K562 (cell line): ENCODE measurements at regions not wholly inside any gene's neighbourhood (a gene's known extent, or its start where the extent isn't known, plus 50 kb on each side); places are given as distances from the start of the nearest gene placed in this dataset.
A peak's percentile ranks its signal among the peaks of the same experiment; 100 is the strongest.

ENCODE experiments used
- CBFA2T3 ChIP-seq: fragments of 450-650 bp; IDR thresholded peaks from 2 replicates; pipeline ENCODE4 v1.6.1; 2017
- FOXA3 ChIP-seq, 2 experiments: fragments of 450-650 bp in 1 of 2; sonication (generic) in 1 of 2; formaldehyde crosslinking; IDR thresholded peaks in 1 of 2; conservative IDR thresholded peaks in 1 of 2; 2 replicates each; pipeline versions ENCODE4 v1.4.0 to v1.8.0; 2020 to 2022; ENCODE audit warnings: mild to moderate bottlenecking in 2 of 2, missing genetic modification reagents in 1 of 2
- MCM5 ChIP-seq: fragments of 450-650 bp; IDR thresholded peaks from 2 replicates; pipeline ENCODE4 v1.6.1; 2016; ENCODE audit warnings: low read depth
- RBM39 ChIP-seq: fragments of 200-400 bp; formaldehyde crosslinking; optimal IDR thresholded peaks from 2 replicates; pipeline ENCODE3; 2018; ENCODE audit warnings: low read depth, low read length
- SMC3 ChIP-seq: conservative IDR thresholded peaks from 2 replicates; pipeline ENCODE4 v1.6.1; 2011; ENCODE audit warnings: low read depth, low read length, improper control_type of control experiment; ENCODE audit not compliant: insufficient read depth
- SRSF1 ChIP-seq: fragments of 200-400 bp; formaldehyde crosslinking; IDR thresholded peaks from 2 replicates; pipeline ENCODE4 v1.6.1; 2017; ENCODE audit warnings: mild to moderate bottlenecking, low read depth, low read length, moderate library complexity
- TARDBP ChIP-seq: fragments of 450-650 bp; IDR thresholded peaks from 2 replicates; pipeline ENCODE4 v1.6.1; 2016
- TCFL5 ChIP-seq: fragments of 250-450 bp; sonication (Bioruptor Pico); conservative IDR thresholded peaks from 2 replicates; pipeline ENCODE4 v1.6.1; 2021; ENCODE audit warnings: mild to moderate bottlenecking, moderate library complexity, matching md5 sums
- ZNF12 ChIP-seq: sonication (generic); formaldehyde crosslinking; IDR thresholded peaks from 2 replicates; pipeline ENCODE4 v1.4.0; 2020; ENCODE audit warnings: mild to moderate bottlenecking, missing genetic modification reagents
- ZNF766 ChIP-seq: fragments of 200-800 bp; sonication (Bioruptor generic); conservative IDR thresholded peaks from 2 replicates; pipeline ENCODE4 v1.6.1; 2016; ENCODE audit warnings: missing genetic modification characterization, missing compliant biosample characterization
- TF ChIP-seq, protein P1 (sequence below): fragments of 200-800 bp; sonication (Bioruptor generic); IDR thresholded peaks from 2 replicates; pipeline ENCODE4 v1.6.1; 2016; ENCODE audit warnings: missing genetic modification characterization, missing compliant biosample characterization
- TF ChIP-seq, protein P2 (sequence below): fragments of 250-450 bp; sonication (Bioruptor Pico); IDR thresholded peaks from 2 replicates; pipeline ENCODE4 v1.8.0; 2021; ENCODE audit warnings: mild to moderate bottlenecking, moderate library complexity
- TF ChIP-seq, protein P3 (sequence below): fragments of 250-450 bp; sonication (Bioruptor Pico); IDR thresholded peaks from 2 replicates; pipeline ENCODE4 v1.8.0; 2021; ENCODE audit warnings: moderate library complexity, mild to moderate bottlenecking, inconsistent platforms
- TF ChIP-seq, protein P4 (sequence below), 3 experiments: fragments of 200-800 bp in 1 of 3; fragments of 250-450 bp in 1 of 3; fragments of 450-650 bp in 1 of 3; sonication (Bioruptor Pico) in 1 of 3; sonication (Bioruptor generic) in 1 of 3; formaldehyde crosslinking in 1 of 3; IDR thresholded peaks; 2 replicates each; pipeline versions ENCODE4 v1.6.1 to v1.8.0; 2016 to 2022; ENCODE audit warnings: mild to moderate bottlenecking in 2 of 3, missing genetic modification characterization in 2 of 3, missing compliant biosample characterization in 1 of 3, moderate library complexity in 1 of 3
- TF ChIP-seq, protein P5 (sequence below): IDR thresholded peaks from 2 replicates; pipeline ENCODE4 v1.6.1; 2011; ENCODE audit not compliant: insufficient read length; ENCODE audit errors: extremely low read depth

DNA sequence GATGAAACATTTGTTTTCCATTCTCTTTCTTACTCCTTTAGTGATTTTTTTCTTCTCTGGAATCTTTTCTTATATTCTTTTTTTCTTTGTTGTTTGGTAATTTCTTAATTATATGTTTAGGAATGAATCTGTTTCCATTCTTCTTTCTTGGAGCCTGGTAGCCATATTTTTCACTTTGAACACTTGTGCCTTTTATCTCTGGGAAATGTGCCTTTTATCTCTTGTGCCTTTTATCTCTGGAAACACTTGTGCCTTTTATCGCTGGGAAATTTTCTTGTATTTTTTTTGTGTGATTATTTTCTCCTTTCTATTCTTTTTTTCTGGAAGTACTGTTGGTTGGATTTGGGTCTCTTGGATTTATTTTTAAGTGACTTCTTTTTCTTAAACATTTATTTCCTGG, 118.2 kb downstream of the LEPR start (continued):
- TF ChIP-seq, protein P1, sequence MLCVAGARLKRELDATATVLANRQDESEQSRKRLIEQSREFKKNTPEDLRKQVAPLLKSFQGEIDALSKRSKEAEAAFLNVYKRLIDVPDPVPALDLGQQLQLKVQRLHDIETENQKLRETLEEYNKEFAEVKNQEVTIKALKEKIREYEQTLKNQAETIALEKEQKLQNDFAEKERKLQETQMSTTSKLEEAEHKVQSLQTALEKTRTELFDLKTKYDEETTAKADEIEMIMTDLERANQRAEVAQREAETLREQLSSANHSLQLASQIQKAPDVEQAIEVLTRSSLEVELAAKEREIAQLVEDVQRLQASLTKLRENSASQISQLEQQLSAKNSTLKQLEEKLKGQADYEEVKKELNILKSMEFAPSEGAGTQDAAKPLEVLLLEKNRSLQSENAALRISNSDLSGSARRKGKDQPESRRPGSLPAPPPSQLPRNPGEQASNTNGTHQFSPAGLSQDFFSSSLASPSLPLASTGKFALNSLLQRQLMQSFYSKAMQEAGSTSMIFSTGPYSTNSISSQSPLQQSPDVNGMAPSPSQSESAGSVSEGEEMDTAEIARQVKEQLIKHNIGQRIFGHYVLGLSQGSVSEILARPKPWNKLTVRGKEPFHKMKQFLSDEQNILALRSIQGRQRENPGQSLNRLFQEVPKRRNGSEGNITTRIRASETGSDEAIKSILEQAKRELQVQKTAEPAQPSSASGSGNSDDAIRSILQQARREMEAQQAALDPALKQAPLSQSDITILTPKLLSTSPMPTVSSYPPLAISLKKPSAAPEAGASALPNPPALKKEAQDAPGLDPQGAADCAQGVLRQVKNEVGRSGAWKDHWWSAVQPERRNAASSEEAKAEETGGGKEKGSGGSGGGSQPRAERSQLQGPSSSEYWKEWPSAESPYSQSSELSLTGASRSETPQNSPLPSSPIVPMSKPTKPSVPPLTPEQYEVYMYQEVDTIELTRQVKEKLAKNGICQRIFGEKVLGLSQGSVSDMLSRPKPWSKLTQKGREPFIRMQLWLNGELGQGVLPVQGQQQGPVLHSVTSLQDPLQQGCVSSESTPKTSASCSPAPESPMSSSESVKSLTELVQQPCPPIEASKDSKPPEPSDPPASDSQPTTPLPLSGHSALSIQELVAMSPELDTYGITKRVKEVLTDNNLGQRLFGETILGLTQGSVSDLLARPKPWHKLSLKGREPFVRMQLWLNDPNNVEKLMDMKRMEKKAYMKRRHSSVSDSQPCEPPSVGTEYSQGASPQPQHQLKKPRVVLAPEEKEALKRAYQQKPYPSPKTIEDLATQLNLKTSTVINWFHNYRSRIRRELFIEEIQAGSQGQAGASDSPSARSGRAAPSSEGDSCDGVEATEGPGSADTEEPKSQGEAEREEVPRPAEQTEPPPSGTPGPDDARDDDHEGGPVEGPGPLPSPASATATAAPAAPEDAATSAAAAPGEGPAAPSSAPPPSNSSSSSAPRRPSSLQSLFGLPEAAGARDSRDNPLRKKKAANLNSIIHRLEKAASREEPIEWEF: no peak
- TF ChIP-seq TARDBP: no peak
- TF ChIP-seq ZNF12 (CRISPR knock-in tag): no peak
- TF ChIP-seq SRSF1: no peak
- TF ChIP-seq, protein P2, sequence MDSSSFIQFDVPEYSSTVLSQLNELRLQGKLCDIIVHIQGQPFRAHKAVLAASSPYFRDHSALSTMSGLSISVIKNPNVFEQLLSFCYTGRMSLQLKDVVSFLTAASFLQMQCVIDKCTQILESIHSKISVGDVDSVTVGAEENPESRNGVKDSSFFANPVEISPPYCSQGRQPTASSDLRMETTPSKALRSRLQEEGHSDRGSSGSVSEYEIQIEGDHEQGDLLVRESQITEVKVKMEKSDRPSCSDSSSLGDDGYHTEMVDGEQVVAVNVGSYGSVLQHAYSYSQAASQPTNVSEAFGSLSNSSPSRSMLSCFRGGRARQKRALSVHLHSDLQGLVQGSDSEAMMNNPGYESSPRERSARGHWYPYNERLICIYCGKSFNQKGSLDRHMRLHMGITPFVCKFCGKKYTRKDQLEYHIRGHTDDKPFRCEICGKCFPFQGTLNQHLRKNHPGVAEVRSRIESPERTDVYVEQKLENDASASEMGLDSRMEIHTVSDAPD (CRISPR knock-in tag): no peak
- TF ChIP-seq SMC3: no peak
- TF ChIP-seq RBM39: no peak
- TF ChIP-seq FOXA3 (CRISPR knock-in tag; conservative IDR thresholded peaks at IDR 0.05 in 1 of 2, IDR thresholded peaks at IDR 0.05 in 1 of 2): no peak
- TF ChIP-seq, protein P3, sequence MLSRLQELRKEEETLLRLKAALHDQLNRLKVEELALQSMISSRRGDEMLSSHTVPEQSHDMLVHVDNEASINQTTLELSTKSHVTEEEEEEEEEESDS (CRISPR knock-in tag): no peak
- TF ChIP-seq, protein P4, sequence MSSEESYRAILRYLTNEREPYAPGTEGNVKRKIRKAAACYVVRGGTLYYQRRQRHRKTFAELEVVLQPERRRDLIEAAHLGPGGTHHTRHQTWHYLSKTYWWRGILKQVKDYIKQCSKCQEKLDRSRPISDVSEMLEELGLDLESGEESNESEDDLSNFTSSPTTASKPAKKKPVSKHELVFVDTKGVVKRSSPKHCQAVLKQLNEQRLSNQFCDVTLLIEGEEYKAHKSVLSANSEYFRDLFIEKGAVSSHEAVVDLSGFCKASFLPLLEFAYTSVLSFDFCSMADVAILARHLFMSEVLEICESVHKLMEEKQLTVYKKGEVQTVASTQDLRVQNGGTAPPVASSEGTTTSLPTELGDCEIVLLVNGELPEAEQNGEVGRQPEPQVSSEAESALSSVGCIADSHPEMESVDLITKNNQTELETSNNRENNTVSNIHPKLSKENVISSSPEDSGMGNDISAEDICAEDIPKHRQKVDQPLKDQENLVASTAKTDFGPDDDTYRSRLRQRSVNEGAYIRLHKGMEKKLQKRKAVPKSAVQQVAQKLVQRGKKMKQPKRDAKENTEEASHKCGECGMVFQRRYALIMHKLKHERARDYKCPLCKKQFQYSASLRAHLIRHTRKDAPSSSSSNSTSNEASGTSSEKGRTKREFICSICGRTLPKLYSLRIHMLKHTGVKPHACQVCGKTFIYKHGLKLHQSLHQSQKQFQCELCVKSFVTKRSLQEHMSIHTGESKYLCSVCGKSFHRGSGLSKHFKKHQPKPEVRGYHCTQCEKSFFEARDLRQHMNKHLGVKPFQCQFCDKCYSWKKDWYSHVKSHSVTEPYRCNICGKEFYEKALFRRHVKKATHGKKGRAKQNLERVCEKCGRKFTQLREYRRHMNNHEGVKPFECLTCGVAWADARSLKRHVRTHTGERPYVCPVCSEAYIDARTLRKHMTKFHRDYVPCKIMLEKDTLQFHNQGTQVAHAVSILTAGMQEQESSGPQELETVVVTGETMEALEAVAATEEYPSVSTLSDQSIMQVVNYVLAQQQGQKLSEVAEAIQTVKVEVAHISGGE (CRISPR knock-in tag; IDR thresholded peaks at IDR 0.05): no peak
- no peak for TF ChIP-seq ZNF766 (CRISPR knock-in tag)
- TF ChIP-seq TCFL5 (CRISPR knock-in tag): no peak
- TF ChIP-seq MCM5: no peak
- peak; percentile 94 for TF ChIP-seq CBFA2T3
- TF ChIP-seq, protein P5, sequence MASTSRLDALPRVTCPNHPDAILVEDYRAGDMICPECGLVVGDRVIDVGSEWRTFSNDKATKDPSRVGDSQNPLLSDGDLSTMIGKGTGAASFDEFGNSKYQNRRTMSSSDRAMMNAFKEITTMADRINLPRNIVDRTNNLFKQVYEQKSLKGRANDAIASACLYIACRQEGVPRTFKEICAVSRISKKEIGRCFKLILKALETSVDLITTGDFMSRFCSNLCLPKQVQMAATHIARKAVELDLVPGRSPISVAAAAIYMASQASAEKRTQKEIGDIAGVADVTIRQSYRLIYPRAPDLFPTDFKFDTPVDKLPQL: no peak
